Body of pancreas (tissue), 4 donors: ENCODE measurements at regions not wholly inside any gene's neighbourhood (a gene's known extent, or its start where the extent isn't known, plus 50 kb on each side); places are given as distances from the start of the nearest gene placed in this dataset.

Experiments
- POLR2A ChIP-seq, 3 donors: fragments of 450-650 bp; IDR thresholded peaks; one replicate each; pipeline ENCODE4 v1.6.1; 2016; ENCODE audit warnings: antibody characterized with exemption in 3 of 3, mild to moderate bottlenecking in 2 of 3
- TF ChIP-seq, protein P1 (sequence below), 7 experiments: fragments of 450-650 bp in 4 of 7; fragments of 200-600 bp in 3 of 7; sonication (generic) in 3 of 7; IDR thresholded peaks; one replicate each; pipeline ENCODE4 v1.5.1; 2016 to 2019; ENCODE audit warnings: antibody characterized with exemption in 7 of 7

DNA sequence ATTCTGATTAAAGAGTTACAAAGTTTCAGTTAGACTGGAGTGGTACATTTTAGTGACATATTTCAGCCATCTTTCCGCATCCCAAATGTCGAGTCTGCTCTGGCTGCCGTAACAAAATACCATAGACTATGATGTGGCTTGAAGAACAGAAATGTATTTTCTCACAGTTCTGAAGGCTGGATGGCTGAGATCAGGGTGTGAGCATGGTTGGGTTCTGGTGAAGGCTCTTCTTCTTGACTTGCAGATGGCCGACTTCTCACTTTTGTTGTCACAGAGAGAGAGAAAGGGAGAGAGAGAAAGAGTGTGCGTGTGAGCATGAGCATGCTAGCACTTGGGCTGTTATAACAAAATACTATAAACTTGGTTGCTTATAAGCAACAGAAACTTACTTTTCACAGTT, 335.4 kb upstream of the RAG2 start:
- TF ChIP-seq, protein P1, sequence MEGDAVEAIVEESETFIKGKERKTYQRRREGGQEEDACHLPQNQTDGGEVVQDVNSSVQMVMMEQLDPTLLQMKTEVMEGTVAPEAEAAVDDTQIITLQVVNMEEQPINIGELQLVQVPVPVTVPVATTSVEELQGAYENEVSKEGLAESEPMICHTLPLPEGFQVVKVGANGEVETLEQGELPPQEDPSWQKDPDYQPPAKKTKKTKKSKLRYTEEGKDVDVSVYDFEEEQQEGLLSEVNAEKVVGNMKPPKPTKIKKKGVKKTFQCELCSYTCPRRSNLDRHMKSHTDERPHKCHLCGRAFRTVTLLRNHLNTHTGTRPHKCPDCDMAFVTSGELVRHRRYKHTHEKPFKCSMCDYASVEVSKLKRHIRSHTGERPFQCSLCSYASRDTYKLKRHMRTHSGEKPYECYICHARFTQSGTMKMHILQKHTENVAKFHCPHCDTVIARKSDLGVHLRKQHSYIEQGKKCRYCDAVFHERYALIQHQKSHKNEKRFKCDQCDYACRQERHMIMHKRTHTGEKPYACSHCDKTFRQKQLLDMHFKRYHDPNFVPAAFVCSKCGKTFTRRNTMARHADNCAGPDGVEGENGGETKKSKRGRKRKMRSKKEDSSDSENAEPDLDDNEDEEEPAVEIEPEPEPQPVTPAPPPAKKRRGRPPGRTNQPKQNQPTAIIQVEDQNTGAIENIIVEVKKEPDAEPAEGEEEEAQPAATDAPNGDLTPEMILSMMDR (IDR thresholded peaks at IDR 0.05) = no peak
- no peak for TF ChIP-seq POLR2A (IDR thresholded peaks at IDR 0.05)
